ENCODE measurements at regions not wholly inside any gene's neighbourhood (a gene's known extent, or its start where the extent isn't known, plus 50 kb on each side); places are given as distances from the start of the nearest gene placed in this dataset.

DNA sequence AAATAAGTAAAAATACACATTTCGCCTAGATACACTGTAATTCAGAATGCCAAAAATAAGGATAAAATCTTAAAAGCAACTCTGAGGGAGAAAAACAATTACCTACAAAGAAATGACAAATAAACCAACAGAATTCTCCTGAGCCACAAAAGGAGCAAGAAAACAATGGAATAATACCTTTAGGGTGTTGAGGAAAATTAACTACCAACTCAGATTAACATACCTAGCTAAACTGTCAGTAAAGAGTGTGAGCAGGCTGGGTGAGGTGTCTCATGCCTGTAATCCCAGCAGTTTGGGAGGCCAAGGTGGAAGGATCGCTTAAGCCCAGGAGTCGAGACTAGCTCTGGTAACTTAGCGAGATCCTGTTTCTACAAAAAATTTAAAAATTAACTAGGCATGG lies 81.5 kb downstream of the C9orf50 start:
- TF ChIP-seq, protein P1, sequence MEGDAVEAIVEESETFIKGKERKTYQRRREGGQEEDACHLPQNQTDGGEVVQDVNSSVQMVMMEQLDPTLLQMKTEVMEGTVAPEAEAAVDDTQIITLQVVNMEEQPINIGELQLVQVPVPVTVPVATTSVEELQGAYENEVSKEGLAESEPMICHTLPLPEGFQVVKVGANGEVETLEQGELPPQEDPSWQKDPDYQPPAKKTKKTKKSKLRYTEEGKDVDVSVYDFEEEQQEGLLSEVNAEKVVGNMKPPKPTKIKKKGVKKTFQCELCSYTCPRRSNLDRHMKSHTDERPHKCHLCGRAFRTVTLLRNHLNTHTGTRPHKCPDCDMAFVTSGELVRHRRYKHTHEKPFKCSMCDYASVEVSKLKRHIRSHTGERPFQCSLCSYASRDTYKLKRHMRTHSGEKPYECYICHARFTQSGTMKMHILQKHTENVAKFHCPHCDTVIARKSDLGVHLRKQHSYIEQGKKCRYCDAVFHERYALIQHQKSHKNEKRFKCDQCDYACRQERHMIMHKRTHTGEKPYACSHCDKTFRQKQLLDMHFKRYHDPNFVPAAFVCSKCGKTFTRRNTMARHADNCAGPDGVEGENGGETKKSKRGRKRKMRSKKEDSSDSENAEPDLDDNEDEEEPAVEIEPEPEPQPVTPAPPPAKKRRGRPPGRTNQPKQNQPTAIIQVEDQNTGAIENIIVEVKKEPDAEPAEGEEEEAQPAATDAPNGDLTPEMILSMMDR (conservative IDR thresholded peaks at IDR 0.05 in 1 of 2, IDR thresholded peaks at IDR 0.05 in 1 of 2; ENCODE audit: extremely low read depth in 1 of 2, insufficient read depth in 1 of 2, low read depth in 1 of 2, low read length in 2 of 2), result no peak
- TF ChIP-seq EZH2 (IDR thresholded peaks at IDR 0.05; ENCODE audit: borderline replicate concordance, low read length), result no peak

Data from mammary epithelial cell (primary cell).